AG04450 (cell line): ENCODE measurements at regions not wholly inside any gene's neighbourhood (a gene's known extent, or its start where the extent isn't known, plus 50 kb on each side); places are given as distances from the start of the nearest gene placed in this dataset.

Source experiments
- CTCF ChIA-PET: fragments of 300-600, 350-600 bp; formaldehyde crosslinking; extraction: SDS; loops from one replicate; lab custom pipeline; 2022; ENCODE audit warnings: antibody characterized with exemption, inconsistent platforms; lab: Charles Lee
- POLR2A ChIA-PET: fragments of 350-600 bp; formaldehyde crosslinking; extraction: SDS; loops from one replicate; lab custom pipeline; 2021; ENCODE audit warnings: antibody characterized with exemption, inconsistent platforms; lab: Yijun Ruan, JAX
- DNase-seq: peaks from one replicate; pipeline ENCODE4 v3.0.0-alpha.2; 2011; ENCODE audit warnings: low read depth, low spot score
- H3K27ac ChIP-seq: one replicate; pipeline ENCODE4 v1.5.1; 2012; ENCODE audit warnings: low read depth, low read length, control low read depth
- H3K27me3 ChIP-seq: one replicate; pipeline ENCODE4 v1.6.0; 2012; ENCODE audit warnings: low read length; ENCODE audit not compliant: control insufficient read depth, insufficient read depth
- H3K4me3 ChIP-seq: 2 replicates; pipeline ENCODE4 v1.5.1; 2011; ENCODE audit warnings: mild to moderate bottlenecking, low read depth, low read length, control low read depth
- H3K9me3 ChIP-seq: 2 replicates; pipeline ENCODE4 v1.5.1; 2012; ENCODE audit warnings: low read length; ENCODE audit not compliant: control insufficient read depth, insufficient read depth
- CTCF ChIP-seq: IDR thresholded peaks from 2 replicates; pipeline ENCODE4 v1.5.1; 2011; ENCODE audit warnings: low read depth, low read length, control low read depth, inconsistent platforms

- no peak for TF ChIP-seq CTCF
- ChIA-PET CTCF (interaction anchor here (0.7 kb wide), 2 partner anchors 16 to 145 kb away, joined by 5 to 10 read pairs; no protein-coding TSS in a partner anchor), POLR2A (no interaction called here)
- H3K27me3 ChIP-seq = no peaks in the 10 kb centered on the region
- no peaks in the 10 kb centered on the region; the same call in 1 of the 2 replicates for H3K9me3 ChIP-seq
- DNase-seq = no peak
- H3K4me3 ChIP-seq = peak overlapping the region; percentile 44
- H3K27ac ChIP-seq = no peak overlapping the region
These were observed 276.6 kb downstream of the BCOR start for GRCh38 chrX:39820938-39821708.

DNA sequence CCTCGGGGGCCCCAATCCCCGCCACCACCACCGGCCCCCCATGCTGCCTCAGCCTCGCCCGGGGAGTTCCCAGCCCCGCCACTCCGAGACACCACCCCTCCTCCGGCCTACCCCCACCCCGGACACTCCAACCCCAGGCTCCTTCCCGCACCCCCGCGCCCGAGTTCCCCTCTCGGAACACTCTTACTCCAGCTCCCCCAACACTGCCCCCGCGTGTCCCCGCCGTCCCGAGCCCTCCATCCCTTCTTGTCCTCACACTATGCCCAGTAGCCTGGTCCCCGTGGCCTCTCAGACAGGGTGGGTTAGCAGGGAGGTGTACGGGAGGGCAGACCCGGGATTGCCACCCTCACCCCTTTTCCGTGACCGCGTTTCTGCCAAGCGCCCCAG, 276.1 kb downstream of the BCOR start:
- Histone ChIP-seq H3K27ac (no peak overlapping the region), H3K9me3 (no peaks in the 10 kb centered on the region; the same call in 1 of the 2 replicates), H3K4me3 (peak overlapping the region; percentile 44; the same call in 1 of the 2 replicates), H3K27me3 (no peaks in the 10 kb centered on the region)
- TF ChIP-seq CTCF = no peak
- POLR2A ChIA-PET = no interaction called here
- DNase-seq = no peak
- CTCF ChIA-PET = interaction anchor here (0.7 kb wide), 2 partner anchors 16 to 145 kb away, joined by 5 to 10 read pairs; no protein-coding TSS in a partner anchor

GRCh38 chrX:39822133-39822748, 275.5 kb downstream of the BCOR start:
- DNase-seq = no peak
- Histone ChIP-seq H3K4me3 (no peak overlapping the region), H3K27ac (no peak overlapping the region), H3K9me3 (no peaks in the 10 kb centered on the region; the same call in 1 of the 2 replicates), H3K27me3 (no peaks in the 10 kb centered on the region)
- POLR2A ChIA-PET = no interaction called here
- no peak for TF ChIP-seq CTCF
- CTCF ChIA-PET = interaction anchor here (0.7 kb wide), 2 partner anchors 17 to 144 kb away, joined by 5 to 10 read pairs; no protein-coding TSS in a partner anchor

DNA sequence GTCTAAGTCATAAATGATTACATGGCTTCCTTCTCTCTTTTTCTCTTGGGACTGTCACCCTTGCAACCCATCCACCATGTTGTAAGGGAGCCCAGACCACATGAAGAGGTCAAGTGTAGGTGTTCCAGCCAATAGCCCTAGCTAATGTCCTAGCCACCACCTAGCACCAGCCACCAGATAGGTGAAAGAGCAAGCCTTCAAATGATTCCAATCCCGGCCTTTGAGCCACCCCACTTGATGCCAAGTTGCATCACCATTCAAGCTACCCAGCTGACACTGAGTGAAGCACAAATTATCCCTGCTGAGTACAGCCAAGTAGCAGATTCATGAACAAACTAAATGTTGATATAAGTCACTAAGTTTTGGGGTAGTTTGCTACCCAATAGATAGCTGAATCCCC, 274.3 kb downstream of the BCOR start:
- no peak overlapping the region for H3K27ac ChIP-seq
- DNase-seq = no peak
- no peak for TF ChIP-seq CTCF
- ChIA-PET CTCF (no interaction called here), POLR2A (no interaction called here)
- no peaks in the 10 kb centered on the region; the same call in 1 of the 2 replicates for H3K9me3 ChIP-seq
- no peak overlapping the region for H3K4me3 ChIP-seq
- no peaks in the 10 kb centered on the region for H3K27me3 ChIP-seq

- Histone ChIP-seq H3K27me3 (no peaks in the 10 kb centered on the region), H3K4me3 (no peak overlapping the region), H3K27ac (no peak overlapping the region), H3K9me3 (no peaks in the 10 kb centered on the region; the same call in 1 of the 2 replicates)
- no peak for TF ChIP-seq CTCF
- ChIA-PET POLR2A (interaction anchor here (0.6 kb wide), 1 partner anchor 190 kb away, joined by 4 read pairs; no protein-coding TSS in a partner anchor), CTCF (no interaction called here)
- DNase-seq = no peak
These were observed 273.9 kb downstream of the BCOR start for GRCh38 chrX:39823854-39824253.
